Spleen (tissue), 7 donors: ENCODE measurements at regions not wholly inside any gene's neighbourhood (a gene's known extent, or its start where the extent isn't known, plus 50 kb on each side); places are given as distances from the start of the nearest gene placed in this dataset.

Experiments used
- CTCF ChIP-seq, 11 experiments: fragments of 200-600 bp in 7 of 11; fragments of 450-650 bp in 4 of 11; sonication (generic) in 4 of 11; IDR thresholded peaks in 8 of 11; conservative IDR thresholded peaks in 3 of 11; 1 replicate in 7 of 11; 2 replicates in 4 of 11; pipeline versions ENCODE4 v1.4.0 to v1.8.0; 2016 to 2021; ENCODE audit warnings: antibody characterized with exemption in 11 of 11, inconsistent platforms in 4 of 11, mild to moderate bottlenecking in 1 of 11
- POLR2A ChIP-seq, 3 donors: fragments of 450-650 bp; IDR thresholded peaks; one replicate each; pipeline ENCODE4 v1.5.1; 2017; ENCODE audit warnings: antibody characterized with exemption in 3 of 3, mild to moderate bottlenecking in 1 of 3
- POLR2AphosphoS5 ChIP-seq, 3 donors: sonication (generic); formaldehyde crosslinking; IDR thresholded peaks; one replicate each; pipeline ENCODE4 v1.5.1; 2017; ENCODE audit warnings: antibody characterized with exemption in 3 of 3
- donor health status: DM: no; HTN: no; CAD: no; lungs with moderate emphysema.
- donor health status: DM: no; HTN: no; CAD: no.
- donor health status: DM: no; HTN: no; CAD: no.

DNA sequence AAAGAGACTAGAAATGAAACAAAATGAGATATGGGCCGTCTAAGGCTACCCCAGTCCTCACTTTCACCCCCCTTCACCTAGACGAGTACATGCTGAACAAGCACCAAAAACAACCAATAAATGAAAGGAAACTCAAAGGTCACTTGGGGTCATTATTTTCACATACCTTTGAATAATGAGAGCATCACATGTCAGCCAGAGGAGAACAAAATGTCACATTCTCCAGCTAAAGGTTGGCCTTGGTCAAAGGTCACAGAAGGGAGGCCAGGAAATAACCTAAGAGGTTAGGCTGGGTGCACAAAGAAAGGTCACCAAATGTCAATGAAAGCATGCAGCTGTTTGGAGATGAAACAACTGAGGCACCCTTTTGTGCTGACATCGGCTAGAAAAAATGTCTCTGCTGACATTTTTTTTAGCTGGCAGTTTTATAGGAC, 288.7 kb upstream of the USP25 start:
- TF ChIP-seq CTCF (IDR thresholded peaks at IDR 0.05 in 8 of 11, conservative IDR thresholded peaks at IDR 0.05 in 3 of 11) (no peak), POLR2AphosphoS5 (IDR thresholded peaks at IDR 0.05) (no peak), POLR2A (IDR thresholded peaks at IDR 0.05) (no peak)
